Activated CD4-positive, CD25-positive, alpha-beta regulatory T cell (primary cell): ENCODE measurements at regions not wholly inside any gene's neighbourhood (a gene's known extent, or its start where the extent isn't known, plus 50 kb on each side); places are given as distances from the start of the nearest gene placed in this dataset.

Experiments used
- DNase-seq, 4 experiments: peaks; one replicate each; lab custom pipeline; 2025; lab: John Stamatoyannopoulos, UW

DNA sequence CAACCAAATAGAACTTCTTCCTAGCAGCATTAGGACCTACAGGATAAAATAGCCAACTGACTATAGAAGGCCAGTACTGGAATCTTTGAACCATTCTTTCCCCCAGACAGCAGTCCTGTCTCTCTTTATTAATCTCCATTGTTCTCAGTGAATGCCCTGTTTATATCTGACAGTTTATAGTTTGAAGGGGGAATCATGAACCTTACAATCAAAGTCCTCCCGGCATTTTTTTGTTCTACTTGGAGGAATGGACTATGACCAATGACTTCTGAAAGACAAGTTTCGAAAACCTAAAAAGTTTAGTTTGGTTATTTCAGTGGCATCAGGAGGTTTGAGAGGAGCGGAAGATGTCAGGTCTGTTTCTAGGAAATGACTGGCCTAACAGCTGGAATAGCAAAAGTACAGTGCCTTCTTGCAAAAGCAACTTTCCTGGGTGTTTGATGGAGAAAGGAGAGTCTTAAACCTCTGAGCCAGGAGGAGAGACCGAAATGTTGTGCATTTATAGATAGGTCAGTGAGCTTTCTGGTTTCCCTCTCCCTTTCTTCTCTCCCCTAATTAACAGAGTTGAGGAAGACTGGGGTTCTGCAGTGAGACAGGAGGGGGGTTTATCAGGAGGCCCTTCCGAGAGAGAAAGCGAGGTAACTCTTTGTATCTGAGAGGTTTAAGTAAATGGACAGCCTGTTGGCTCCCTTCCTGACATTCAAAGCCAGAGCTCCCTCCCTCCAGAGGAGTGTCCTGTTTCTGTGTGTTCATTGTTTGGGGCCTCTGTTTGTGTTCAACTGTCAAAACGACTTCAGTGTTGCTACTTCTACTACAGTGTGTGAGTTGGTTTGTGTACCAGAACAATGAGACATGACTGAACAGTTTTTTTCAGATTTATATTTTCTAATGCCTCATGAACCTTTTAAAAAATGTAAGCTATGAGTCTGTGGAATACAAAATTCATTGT is 383.0 kb upstream of the RARB start:
- DNase-seq, result no peak

DNA sequence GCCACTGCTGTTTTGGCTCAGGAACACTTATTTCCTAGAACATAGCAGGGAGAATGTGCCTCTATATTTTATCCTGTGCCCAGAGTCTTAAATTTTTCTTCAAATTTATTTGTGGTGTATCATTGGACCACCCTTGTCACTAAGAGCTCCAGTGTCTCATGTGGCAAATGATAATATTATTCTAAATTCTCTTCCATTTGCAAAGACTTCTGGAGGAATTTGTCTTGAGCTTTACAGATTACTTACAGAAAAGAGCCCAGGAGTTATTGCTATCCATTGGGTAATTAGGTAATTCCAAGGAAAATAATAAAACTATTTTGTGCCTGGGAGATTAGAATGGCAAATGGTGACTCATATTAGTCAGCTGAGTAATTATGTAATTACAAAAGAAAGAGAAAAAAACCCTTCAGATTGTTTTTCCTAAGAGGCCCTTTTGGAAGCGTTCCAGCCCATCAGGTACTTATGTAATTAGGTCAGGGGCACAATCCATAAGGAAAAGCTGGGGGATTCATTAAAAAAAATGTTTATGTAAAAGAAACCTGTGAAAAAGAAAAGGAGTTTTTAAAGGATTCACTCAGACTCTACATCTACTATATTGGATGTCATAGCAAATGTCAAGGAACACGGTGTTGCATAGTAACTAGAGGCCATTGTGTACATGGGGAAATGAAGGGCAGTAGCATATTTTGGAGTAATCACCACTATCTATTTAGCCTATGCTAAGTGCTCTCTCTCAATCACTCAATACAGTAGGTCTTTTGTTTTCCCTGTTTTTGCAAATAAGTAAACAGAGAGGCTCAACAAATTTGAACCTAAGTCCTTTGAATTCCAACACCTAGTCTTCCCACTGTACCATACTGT is 380.9 kb upstream of the RARB start:
- no peak for DNase-seq

DNA sequence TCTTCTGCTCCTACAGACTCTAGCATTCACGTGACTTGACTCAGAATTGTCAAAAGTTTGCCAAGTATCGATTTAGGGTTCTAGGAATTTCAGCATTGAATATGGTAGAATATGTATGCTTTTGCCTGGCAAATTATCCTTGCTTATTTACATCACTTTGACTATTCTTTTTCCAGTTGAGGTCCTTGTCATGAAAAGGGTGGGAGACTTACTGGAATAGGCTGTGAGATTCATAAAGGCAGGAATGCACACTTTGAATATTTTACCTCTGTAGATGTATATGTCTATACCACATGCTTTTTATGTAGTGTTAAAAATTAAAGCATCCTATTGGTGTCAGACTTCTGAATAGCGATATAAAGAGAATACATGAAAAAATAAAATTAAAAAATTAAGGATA is 378.8 kb upstream of the RARB start:
- no peak for DNase-seq

DNA sequence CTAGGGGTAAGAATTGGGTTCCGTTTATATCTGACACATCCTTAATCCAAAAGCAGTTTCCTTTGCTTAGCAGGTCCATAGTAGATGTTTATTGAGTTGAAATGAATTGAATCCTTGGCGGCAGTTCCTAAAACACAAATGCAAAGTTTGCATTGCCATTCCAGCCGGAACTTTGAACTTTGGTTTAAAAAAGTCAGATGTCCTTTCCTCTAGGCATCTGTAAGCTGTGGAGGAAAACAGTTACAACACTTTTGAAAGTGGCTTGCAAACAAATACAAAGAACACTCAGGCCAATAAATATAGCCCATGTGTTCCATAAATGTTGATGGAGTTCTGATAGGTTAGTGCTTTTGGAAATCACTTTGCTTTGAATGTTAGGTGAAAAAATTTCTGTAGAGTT is 374.7 kb upstream of the RARB start:
- no peak for DNase-seq

DNA sequence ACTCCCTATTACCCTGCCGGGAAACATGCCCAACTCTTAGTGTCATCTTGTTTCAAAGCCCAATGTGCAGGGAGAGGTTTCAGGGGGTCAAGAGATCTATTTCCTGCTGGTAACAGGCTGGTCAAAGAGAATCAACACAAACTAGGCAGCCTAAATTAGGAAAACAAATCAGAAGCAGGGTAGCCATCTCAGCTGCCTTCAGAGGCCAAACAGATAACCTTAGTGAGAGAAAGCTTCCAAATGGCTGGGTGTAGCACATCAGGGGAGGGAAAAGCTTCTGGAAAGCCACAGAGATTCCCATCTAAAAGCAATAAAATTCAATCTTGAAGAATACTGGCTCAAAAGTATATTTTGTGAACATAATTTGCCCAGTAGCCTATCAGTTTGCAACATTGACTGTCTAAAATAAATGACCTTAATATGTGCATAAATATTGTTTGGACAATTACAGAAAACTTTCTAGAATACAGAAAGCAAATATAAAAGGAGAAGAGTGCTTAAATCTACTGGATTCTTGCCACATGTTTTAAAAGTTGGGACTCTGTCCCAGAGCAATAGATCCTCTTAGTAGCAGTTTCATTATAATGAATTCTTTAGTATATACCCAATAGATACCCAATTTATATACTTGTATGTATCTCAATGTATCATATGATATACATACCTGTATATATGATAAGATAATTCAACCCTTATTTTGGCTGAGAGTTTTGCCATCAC is 371.9 kb upstream of the RARB start:
- no peak for DNase-seq

DNA sequence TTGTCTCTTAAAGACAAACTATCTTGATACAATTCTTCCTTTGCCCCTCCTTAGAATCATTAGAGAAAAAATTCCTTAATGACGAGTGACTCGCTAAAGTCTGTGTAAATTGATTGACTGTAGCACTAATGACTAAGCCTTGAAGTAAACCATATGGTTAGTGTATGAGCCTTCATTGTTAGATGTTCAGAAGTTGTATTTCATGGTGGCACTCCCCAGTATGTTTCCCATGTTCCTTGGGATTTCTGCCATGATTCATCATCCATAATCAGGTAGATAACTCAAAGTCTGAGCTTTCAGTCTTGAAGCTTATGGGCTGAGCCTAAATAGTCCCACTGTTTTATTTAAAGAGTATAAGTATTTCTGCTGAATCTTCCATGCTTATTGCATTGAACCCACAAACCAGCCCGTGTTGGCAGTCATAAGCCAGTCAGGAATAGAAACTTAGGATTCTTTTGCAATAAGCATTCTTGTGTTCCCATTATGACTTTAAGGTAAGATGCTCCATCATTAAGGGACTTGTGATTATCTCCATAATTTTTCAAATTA is 371.2 kb upstream of the RARB start:
- no peak for DNase-seq

DNA sequence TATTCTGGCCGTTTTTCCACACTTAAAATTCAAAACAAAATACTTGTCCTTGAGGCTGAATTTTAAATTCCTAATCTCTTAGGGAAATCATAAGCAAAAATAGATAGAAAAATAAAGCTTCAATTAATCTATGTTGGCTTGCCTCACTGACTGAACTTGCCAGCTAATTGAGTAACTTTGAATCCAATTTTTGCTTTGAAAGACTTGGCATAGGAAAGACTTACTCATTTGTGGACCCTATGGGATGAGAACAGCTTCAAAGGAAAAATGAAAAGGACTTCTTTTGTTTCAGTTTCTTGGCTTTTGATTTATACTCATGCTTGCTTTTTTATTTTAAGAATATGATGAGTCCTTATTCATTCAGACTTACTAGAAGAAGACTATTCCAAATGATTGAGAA is 370.7 kb upstream of the RARB start:
- DNase-seq, result no peak

DNA sequence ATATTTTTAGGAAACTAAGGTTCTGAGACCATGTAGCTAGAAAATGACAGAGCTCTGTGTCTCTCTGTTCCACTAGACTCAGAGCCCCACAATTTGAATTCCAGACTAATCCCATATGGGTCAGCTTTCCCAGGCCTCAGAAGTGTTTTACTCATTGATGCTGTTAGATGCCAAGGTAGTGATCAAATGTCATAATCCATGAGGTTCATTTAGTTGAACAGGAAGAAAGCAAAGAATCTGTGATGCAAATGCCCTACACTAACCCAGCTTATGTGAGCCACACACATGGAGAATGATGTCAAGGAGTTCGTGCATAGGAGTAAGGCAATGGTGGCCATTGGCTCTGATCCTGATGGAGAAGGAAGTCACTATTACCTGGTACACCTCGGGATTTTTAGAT is 363.4 kb upstream of the RARB start:
- DNase-seq, result no peak

DNA sequence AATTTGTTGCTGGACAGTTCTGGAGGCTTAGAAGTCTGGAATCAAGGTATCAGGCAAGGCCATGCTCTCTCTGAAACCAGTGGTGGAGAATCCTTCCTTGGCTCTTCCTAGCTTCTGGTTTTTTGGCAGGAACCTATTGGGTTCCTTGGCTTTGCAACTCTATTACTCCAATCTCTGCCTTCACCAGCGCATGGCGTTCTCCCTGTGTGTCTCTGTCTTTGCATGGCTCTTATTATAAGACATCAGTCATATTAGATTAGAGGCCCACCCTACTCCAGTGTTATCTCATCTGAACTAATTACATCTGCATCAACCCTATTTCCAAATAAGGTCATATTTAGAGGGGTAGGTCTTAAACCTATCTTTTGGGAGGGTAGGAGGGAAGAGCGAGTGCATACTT is 358.1 kb upstream of the RARB start:
- DNase-seq, result no peak

DNA sequence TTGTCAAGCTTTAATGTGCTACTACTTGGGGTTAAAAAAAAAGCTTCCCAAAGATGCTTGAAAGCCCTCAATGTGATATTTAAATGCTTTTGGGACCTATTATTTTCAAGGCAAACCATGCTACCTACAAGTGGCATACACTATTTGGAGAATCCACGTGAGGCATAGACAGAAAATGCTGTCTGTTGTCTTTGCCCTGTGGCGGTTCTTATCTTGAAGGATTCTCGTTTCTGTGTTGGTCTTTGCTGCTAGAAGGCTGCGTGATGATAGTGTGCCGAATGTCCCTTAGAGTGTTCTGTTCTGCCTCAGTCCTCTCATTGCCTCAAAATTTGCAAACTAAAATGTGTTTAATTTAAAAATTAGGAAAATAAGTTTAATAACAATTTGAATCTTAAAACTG is 356.2 kb upstream of the RARB start:
- no peak for DNase-seq

DNA sequence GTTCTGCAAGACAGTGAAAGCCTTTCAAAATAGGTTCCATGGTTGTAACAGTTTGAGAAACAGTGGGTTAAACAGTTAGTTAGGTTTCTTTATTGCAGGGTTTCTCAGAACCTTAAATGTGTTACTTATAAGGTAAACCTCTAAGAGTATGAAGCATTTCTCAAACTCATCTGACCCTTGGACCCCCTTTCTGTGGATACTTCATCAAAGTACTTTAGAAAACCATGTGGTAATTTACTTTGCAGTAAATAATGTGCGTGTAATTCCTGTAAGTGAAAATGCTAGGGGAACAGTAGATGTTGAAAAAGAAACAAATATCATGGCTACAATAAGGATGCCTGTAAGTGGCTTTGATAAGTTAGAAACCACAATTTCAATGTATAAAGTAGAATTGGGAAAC is 354.6 kb upstream of the RARB start:
- no peak for DNase-seq

DNA sequence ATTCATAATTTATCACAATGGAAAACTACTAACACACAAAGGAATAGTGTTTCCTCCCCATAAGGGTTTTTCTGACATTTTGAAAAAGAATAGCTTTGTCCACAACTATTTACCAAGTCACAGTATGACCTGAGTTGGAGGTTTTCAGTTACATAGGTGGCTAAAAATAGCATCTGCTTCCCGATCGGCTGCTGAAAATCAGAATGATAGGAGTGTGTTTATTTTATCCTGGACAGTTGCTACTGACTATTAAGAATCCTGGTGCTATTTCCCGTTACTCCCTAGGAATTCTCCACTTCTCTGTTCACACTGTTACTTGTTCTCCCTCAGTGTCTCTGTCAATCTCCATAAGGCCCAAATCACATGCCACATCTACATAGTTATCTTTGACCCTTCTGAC is 353.9 kb upstream of the RARB start:
- DNase-seq, result no peak

DNA sequence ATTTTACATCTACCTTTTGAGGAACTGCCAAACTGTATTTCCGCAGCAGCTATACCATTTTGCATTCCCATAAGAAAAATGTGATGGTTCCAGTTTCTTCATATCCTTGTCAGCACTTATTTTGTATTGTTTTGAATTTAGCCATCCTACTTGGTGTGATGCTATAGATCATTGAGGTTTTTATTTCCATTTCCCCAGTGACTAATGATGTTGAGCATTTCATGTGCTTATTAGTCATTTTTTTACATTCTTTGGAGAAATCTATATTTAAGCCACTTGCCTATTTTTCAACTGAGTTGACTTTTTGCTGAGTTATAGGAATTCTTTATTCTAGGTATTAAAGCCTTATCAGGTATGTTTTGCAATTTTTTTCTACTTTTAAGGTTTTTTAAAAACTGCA is 347.6 kb upstream of the RARB start:
- DNase-seq, result no peak

DNA sequence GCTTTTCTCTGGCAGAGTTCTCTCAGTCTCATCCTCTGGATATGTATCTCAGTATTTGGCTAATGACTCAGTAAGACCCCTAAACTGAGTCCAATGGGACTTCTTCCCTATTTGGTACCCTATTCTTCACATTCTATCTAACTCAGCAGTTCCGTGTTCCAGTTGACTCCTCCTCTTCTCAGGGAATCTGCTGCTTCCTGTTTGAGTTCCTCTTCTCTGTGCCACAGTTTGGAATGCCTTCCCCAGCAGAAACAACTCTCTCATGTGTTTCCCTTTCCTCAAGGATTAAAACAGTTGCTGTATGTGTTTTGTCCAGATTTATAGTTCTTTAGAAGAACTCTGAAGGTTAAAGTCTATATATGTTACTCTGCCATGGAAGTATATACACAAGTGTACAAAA is 344.0 kb upstream of the RARB start:
- DNase-seq, result no peak

DNA sequence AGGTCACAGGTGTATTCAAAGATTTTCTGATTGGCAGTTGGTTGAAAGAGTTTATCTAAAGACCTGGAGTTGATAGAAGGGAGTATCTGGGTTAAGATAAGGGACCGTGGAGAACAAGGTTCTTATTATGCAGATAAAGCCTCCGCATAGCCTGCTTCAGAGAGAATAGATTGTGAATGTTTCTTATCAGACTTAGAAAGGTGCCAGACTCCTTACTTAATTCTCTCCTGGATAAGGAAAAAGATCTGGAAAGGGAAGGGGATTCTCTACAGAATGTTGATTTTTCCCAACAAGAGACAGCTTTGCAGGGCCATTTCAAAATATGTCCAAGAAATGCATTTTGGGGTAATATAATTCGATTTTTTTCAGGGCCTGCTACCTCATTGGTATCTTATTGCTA is 341.3 kb upstream of the RARB start:
- no peak for DNase-seq

DNA sequence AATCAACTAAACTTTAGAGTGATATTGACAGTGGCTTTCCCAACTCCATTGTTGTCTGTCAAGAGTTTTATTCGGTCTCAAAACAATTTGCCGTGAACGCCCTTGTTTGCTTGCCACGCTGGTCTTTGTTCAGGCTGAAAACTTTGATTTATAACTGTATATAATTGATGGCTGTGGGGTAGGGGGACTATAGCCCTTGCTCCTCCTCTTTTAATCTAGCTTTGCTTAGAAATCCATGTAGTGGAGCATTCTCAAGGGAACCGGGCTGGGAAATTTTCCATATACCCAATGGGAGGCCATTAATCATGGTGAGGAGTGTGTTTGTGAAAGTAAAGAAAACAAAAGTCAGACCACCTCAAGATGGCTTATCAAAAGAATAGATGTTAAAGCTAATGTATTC is 339.8 kb upstream of the RARB start:
- DNase-seq, result no peak

DNA sequence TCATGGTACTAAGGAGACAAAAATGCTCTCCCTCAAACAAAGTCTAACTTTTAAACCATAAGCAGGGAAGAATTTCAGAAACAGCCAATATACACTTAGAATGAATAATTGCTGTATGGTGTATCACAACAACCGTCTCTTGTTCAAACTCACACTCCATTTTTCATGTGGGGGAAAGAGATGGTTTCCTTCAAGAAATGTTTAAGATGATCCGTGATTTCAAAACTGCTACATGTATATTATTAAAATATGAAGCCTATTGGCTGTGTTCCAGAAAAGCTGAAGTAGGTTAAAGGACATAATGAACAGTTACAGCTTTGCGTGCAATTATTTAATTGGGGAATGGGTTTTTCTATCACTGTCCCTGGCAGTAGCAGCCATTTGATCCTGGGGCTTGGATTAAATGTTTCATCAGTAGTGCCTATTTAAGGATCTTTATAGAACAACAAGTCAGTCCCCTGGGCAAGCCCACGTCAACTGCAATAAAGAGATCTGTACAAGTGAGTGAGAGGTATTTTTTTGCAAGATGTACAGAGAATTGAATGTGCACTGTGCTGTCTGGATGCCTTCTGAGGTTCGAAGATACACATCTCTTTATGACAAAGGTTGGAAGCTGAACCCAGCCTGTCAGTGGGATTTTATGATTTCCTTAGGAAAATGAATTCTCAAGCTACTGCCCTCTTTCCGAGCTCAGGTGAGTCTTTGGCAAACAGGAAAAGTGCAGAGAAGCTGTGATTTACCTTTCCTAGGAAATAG is 337.2 kb upstream of the RARB start:
- DNase-seq, result no peak

DNA sequence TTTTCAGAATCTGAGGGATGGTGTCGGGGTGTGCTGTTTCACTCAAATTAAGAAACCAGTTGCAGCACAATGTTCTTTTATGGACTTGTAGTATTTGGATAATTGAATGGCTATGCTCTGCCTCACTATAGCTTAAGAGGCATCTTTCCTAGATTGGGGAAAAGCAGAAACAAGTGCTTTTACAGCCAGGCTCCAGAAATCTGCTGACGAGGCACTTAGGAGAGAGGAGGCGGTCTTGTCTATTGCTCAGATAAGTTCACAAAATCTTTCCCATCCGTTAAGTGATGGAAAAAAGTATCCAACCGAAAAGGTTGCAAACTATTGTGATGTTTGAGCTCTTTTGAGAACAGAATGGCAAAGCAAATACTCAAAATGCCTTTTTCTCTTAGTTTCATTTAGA is 336.1 kb upstream of the RARB start:
- DNase-seq, result no peak

DNA sequence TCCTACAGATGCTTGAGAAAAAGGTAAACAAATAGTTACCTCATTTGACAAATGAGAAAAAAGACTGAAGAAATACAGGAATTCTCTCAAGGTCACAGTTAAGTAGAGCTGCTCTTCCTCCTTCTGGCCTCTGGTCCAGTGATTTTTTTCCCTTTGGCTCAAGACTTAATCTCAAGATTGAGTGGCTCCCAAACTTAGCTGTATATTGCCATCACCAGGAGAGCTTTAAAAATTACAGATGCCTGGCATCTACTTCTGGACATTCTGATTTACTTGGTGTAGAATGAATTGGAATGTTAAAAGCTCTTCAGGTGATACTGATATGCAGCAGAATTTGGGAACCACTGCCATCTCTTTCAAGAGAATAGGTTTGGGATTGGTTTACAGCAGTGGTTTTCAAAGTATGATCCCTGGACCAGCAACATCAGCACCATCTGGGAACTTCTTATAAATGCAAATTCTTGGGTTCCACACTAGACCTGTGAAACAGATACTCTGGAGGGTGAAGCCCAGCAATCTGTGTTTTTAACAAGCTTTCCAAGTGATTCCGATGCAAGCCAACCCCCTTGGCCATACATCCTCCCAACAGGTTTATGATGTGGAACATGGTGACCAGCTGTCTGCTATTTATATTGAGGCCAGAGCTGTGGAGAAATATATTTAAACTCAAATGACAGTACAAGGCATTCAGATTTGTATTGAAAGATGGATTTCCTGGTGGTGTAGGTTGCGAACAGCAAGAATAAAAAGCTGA is 333.0 kb upstream of the RARB start:
- DNase-seq, result no peak

DNA sequence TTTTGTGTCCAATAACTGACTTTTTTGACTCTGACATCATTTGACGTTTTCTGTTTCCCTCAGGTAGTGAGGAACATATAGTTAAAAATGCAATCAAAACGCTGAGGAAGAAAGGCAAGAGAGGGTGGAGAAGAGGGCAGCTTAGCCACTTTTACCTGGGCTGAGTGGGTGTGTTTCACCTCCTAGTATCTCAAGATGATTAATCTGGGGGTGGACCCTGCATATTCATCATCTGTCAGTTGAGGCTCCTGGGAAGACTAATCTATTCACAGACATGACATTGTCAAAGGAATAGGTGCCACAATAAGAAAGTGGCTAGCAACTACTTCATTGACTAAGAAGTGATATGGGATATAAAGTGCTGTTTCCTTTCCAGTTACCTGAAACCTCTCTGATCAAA is 331.5 kb upstream of the RARB start:
- no peak for DNase-seq

DNA sequence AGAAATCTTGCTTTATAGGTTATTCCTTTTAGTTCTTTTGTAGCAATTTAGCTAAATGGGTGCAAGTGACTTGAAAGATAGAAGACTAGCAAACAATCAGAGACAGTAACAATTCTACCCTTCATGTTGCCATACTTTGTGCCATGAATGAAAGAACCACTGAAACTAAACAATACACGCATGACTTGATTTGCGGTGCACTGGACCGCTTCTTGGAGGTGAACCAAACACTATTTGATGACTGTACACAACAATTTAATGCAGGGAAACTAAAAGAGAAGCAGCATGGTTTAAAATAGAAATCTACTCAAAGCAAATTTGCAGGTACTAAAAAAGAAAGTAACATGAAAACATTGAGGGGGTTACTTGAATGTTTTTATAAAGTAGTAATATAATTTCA is 331.0 kb upstream of the RARB start:
- no peak for DNase-seq
